HCT116 (cell line): ENCODE measurements at regions not wholly inside any gene's neighbourhood (a gene's known extent, or its start where the extent isn't known, plus 50 kb on each side); places are given as distances from the start of the nearest gene placed in this dataset.

Experiments
- ATAC-seq: fragments of 200-7000 bp; cut with Tn5 transposase; 2 replicates; pipeline ENCODE4 v1.9.1; 2020; ENCODE audit warnings: mild to moderate bottlenecking, moderate library complexity
- BruUV-seq: library from RNA; stranded (reverse); fragments of 400-500 nt; replicated peaks from 2 replicates; lab custom pipeline; 2021; lab: Mats Ljungman, UMichigan
- CTCF ChIA-PET: fragments of 300-600 bp; sonication (Branson Sonifier 250); formaldehyde crosslinking; loops from one replicate; lab custom pipeline; 2021; ENCODE audit warnings: antibody characterized with exemption; lab: Charles Lee
- POLR2A ChIA-PET: fragments of 300-600, 350-600 bp; sonication (Branson Sonifier 250); formaldehyde crosslinking; loops from one replicate; lab custom pipeline; 2021; ENCODE audit warnings: antibody characterized with exemption; lab: Charles Lee
- RAD21 ChIA-PET, 2 experiments: fragments of 300-600 bp; sonication (Branson Sonifier 250); formaldehyde crosslinking; loops; one replicate each; lab custom pipeline; 2023; ENCODE audit warnings: low total read pairs in 2 of 2; ENCODE audit not compliant: uncharacterized antibody in 2 of 2, unreplicated experiment in 2 of 2, low non-redundant PET in 1 of 2; lab: Charles Lee
- DNase-seq: peaks from one replicate; pipeline ENCODE4 v3.0.0-alpha.2; 2010; ENCODE audit warnings: low read depth, low spot score
- H2AFZ ChIP-seq: fragments of 200-600 bp; shearing (Covaris generic), sonication (generic); 2 replicates; pipeline ENCODE4 v1.6.1; 2017; ENCODE audit warnings: low read depth, mixed run types, mixed read lengths, antibody characterized with exemption, low read length; ENCODE audit not compliant: poor library complexity, severe bottlenecking
- H3K27ac ChIP-seq: 2 replicates; pipeline ENCODE4 v1.5.1; 2012; ENCODE audit warnings: low read depth, low read length
- H3K27me3 ChIP-seq: fragments of 200-600 bp; sonication (generic); 2 replicates; pipeline ENCODE4 v1.6.1; 2016; ENCODE audit warnings: mixed run types, low read length, mixed read lengths; ENCODE audit not compliant: insufficient read depth
- H3K36me3 ChIP-seq, 2 experiments: fragments of 200-500 bp in 1 of 2; fragments of 200-600 bp in 1 of 2; sonication (Bioruptor generic) in 1 of 2; sonication (generic) in 1 of 2; 2 replicates each; pipeline versions ENCODE4 v1.5.1 to v1.6.1; 2014 to 2016; ENCODE audit warnings: low read length in 2 of 2, inconsistent platforms in 1 of 2, mixed read lengths in 1 of 2, mixed run types in 1 of 2; ENCODE audit not compliant: insufficient read depth in 2 of 2, control insufficient read depth in 1 of 2
- H3K4me1 ChIP-seq, 2 experiments: fragments of 200-600 bp in 1 of 2; sonication (generic) in 1 of 2; 2 replicates each; pipeline versions ENCODE4 v1.5.1 to v1.6.1; 2012 to 2017; ENCODE audit warnings: low read length in 2 of 2, inconsistent platforms in 1 of 2, mild to moderate bottlenecking in 1 of 2, mixed read lengths in 1 of 2, mixed run types in 1 of 2, moderate library complexity in 1 of 2; ENCODE audit not compliant: insufficient read depth in 2 of 2, control insufficient read depth in 1 of 2
- H3K4me2 ChIP-seq: fragments of 200-600 bp; sonication (generic); 2 replicates; pipeline ENCODE4 v1.6.1; 2017; ENCODE audit warnings: mixed run types, low read length, mixed read lengths
- H3K4me3 ChIP-seq, 2 experiments: fragments of 200-600 bp in 1 of 2; sonication (generic) in 1 of 2; replicated peaks in 1 of 2; 2 replicates each; pipeline ENCODE4 v1.5.1; 2011 to 2016; ENCODE audit warnings: low read length in 2 of 2, control low read depth in 1 of 2, low read depth in 1 of 2, mild to moderate bottlenecking in 1 of 2, mixed read lengths in 1 of 2, mixed run types in 1 of 2
- H3K79me2 ChIP-seq: fragments of 200-600 bp; sonication (generic); 2 replicates; pipeline ENCODE4 v1.6.1; 2017; ENCODE audit warnings: mild to moderate bottlenecking, mixed run types, low read length, moderate library complexity, mixed read lengths; ENCODE audit not compliant: insufficient read depth
- H3K9ac ChIP-seq: fragments of 200-600 bp; sonication (generic); 2 replicates; pipeline ENCODE4 v1.6.1; 2016; ENCODE audit warnings: low read length, mixed read lengths
- H3K9me2 ChIP-seq: fragments of 200-600 bp; sonication (generic), shearing (Covaris generic); 2 replicates; pipeline ENCODE4 v1.6.1; 2017; ENCODE audit warnings: mixed run types, mild to moderate bottlenecking, moderate library complexity; ENCODE audit not compliant: insufficient read depth
- H3K9me3 ChIP-seq, 2 experiments: fragments of 200-500 bp in 1 of 2; fragments of 200-600 bp in 1 of 2; sonication (Bioruptor generic) in 1 of 2; sonication (generic) in 1 of 2; 2 replicates each; pipeline ENCODE4 v1.6.1; 2014 to 2017; ENCODE audit warnings: low read length in 2 of 2, mixed read lengths in 2 of 2, inconsistent platforms in 1 of 2, low read depth in 1 of 2, mild to moderate bottlenecking in 1 of 2, mixed run types in 1 of 2, moderate library complexity in 1 of 2; ENCODE audit not compliant: control insufficient read depth in 1 of 2, insufficient read depth in 1 of 2
- H4K20me1 ChIP-seq: fragments of 200-600 bp; sonication (generic), shearing (Covaris generic); 2 replicates; pipeline ENCODE4 v1.6.1; 2017; ENCODE audit warnings: mixed run types, mild to moderate bottlenecking, moderate library complexity; ENCODE audit not compliant: insufficient read depth
- ATF3 ChIP-seq: IDR thresholded peaks from 2 replicates; pipeline ENCODE4 v1.6.1; 2012
- EGR1 ChIP-seq: IDR thresholded peaks from 2 replicates; pipeline ENCODE4 v1.6.1; 2012; ENCODE audit warnings: low read depth
- EZH2phosphoT487 ChIP-seq: fragments of 200-600 bp; IDR thresholded peaks from 2 replicates; pipeline ENCODE4 v1.6.1; 2018; ENCODE audit warnings: antibody characterized with exemption, borderline replicate concordance
- FOSL1 ChIP-seq: IDR thresholded peaks from 2 replicates; pipeline ENCODE4 v1.6.1; 2012; ENCODE audit warnings: low read depth
- JUND ChIP-seq: IDR thresholded peaks from 2 replicates; pipeline ENCODE4 v1.6.1; 2012
- MAX ChIP-seq: IDR thresholded peaks from 2 replicates; pipeline ENCODE4 v1.6.1; 2012
- POLR2A ChIP-seq: IDR thresholded peaks from 2 replicates; pipeline ENCODE4 v1.7.0; 2011; ENCODE audit warnings: borderline replicate concordance; ENCODE audit not compliant: insufficient read depth, insufficient read length; ENCODE audit errors: extremely low read depth
- POLR2AphosphoS5 ChIP-seq: IDR thresholded peaks from 2 replicates; pipeline ENCODE4 v1.6.1; 2011; ENCODE audit warnings: mild to moderate bottlenecking, low read depth, low read length, moderate library complexity
- REST ChIP-seq: IDR thresholded peaks from 2 replicates; pipeline ENCODE4 v1.6.1; 2012; ENCODE audit warnings: low read depth
- SIN3A ChIP-seq: IDR thresholded peaks from 2 replicates; pipeline ENCODE4 v1.6.1; 2012; ENCODE audit warnings: low read depth
- SP1 ChIP-seq: IDR thresholded peaks from 2 replicates; pipeline ENCODE4 v1.6.1; 2012; ENCODE audit warnings: low read depth
- SRF ChIP-seq: IDR thresholded peaks from 2 replicates; pipeline ENCODE4 v1.6.1; 2012; ENCODE audit warnings: low read depth
- TCF7L2 ChIP-seq: IDR thresholded peaks from 2 replicates; pipeline ENCODE4 v1.7.0; 2011; ENCODE audit warnings: borderline replicate concordance, inconsistent platforms; ENCODE audit not compliant: insufficient read depth, insufficient read length; ENCODE audit errors: extremely low read depth
- ZNF274 ChIP-seq: fragments of 200-500 bp; sonication (Bioruptor generic); IDR thresholded peaks from 2 replicates; pipeline ENCODE4 v1.6.1; 2014; ENCODE audit warnings: mild to moderate bottlenecking, low read depth, low read length, inconsistent platforms
- intact Hi-C: fragments of 100-400 bp; cut with micrococcal nuclease; formaldehyde crosslinking; loops from 2 replicates; pipeline ENCODE4 v1.10.0; 2022

- no peaks in the 10 kb centered on the region for H3K4me1 ChIP-seq
- intact Hi-C loops: no loop called here
- H3K27me3 ChIP-seq: no peaks in the 10 kb centered on the region
- ATAC-seq (no peak), DNase-seq (no peak)
- no peak for TF ChIP-seq SP1
- no peak for TF ChIP-seq ATF3
- no peak for TF ChIP-seq EZH2phosphoT487
- no peak for TF ChIP-seq POLR2A
- no peak for TF ChIP-seq TCF7L2
- TF ChIP-seq FOSL1: no peak
- TF ChIP-seq JUND: no peak
- TF ChIP-seq MAX: no peak
- no peak for TF ChIP-seq SRF
- TF ChIP-seq EGR1: no peak
- H3K4me3 ChIP-seq: no peak overlapping the region
- no peak overlapping the region for H3K9ac ChIP-seq
- RAD21 ChIA-PET: no interaction called here
- no peaks in the 10 kb centered on the region for H3K36me3 ChIP-seq
- H3K9me2 ChIP-seq: no peaks in the 10 kb centered on the region
- POLR2A ChIA-PET: no interaction called here
- H3K79me2 ChIP-seq: no peaks in the 10 kb centered on the region
- CTCF ChIA-PET: no interaction called here
- BruUV-seq: no TSS peak
- peaks cover 0 to 40% of the 10 kb centered on the region in 2 experiments; a peak in 2 of 4 replicates for H3K9me3 ChIP-seq
- no peak overlapping the region for H3K27ac ChIP-seq
- H2AFZ ChIP-seq: no peak overlapping the region
- H3K4me2 ChIP-seq: no peak overlapping the region
- no peaks in the 10 kb centered on the region for H4K20me1 ChIP-seq
These were observed 450.7 kb downstream of the TSHZ3 start for GRCh38 chr19:30898353-30899103.

GRCh38 chr19:30897553-30897952, 451.7 kb downstream of the TSHZ3 start:
- POLR2A ChIA-PET: no interaction called here
- CTCF ChIA-PET: no interaction called here
- no peak for DNase-seq
- Histone ChIP-seq H2AFZ (no peak overlapping the region), H4K20me1 (no peaks in the 10 kb centered on the region), H3K4me2 (no peak overlapping the region), H3K4me1 (no peaks in the 10 kb centered on the region), H3K27ac (no peak overlapping the region), H3K9ac (no peak overlapping the region), H3K27me3 (no peaks in the 10 kb centered on the region), H3K4me3 (no peak overlapping the region), H3K9me3 (peaks cover 0 to 46% of the 10 kb centered on the region in 2 experiments; a peak in 2 of 4 replicates), H3K36me3 (no peaks in the 10 kb centered on the region), H3K9me2 (no peaks in the 10 kb centered on the region), H3K79me2 (no peaks in the 10 kb centered on the region)
- BruUV-seq: no TSS peak
- ATAC-seq: no peak
- RAD21 ChIA-PET: no interaction called here
- intact Hi-C loops: no loop called here
- TF ChIP-seq EZH2phosphoT487: no peak
- TF ChIP-seq SP1: no peak
- no peak for TF ChIP-seq MAX
- no peak for TF ChIP-seq SRF
- no peak for TF ChIP-seq ZNF274
- TF ChIP-seq TCF7L2: no peak
- TF ChIP-seq SIN3A: no peak
- no peak for TF ChIP-seq REST
- TF ChIP-seq POLR2A: no peak
- no peak for TF ChIP-seq POLR2AphosphoS5
